ENCODE measurements at regions not wholly inside any gene's neighbourhood (a gene's known extent, or its start where the extent isn't known, plus 50 kb on each side); places are given as distances from the start of the nearest gene placed in this dataset.

DNA sequence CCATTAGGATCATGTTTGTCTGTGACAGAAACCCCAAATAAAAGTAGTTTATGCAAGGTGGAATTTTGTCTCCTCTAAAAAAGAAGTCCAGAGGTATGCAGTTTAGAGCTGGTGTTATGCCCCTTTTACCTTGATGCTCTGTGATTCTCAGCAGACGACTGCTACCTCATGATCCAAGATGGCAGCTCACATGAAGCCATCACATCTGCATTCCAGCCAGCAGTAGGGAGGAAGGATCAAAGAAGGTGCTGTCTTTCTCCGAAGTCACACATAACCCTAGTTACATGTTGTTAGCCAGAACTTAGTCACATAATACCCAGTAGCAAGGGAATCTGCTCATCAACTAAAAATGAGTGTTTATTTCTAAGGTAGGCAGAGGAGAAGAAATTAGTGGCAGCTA lies 135.7 kb upstream of the HS3ST2 start:
- H3K4me3 ChIP-seq (ENCODE audit: low read depth, low read length), result no peak overlapping the region
- DNase-seq (ENCODE audit: low read depth), result no peak
- TF ChIP-seq, protein P1, sequence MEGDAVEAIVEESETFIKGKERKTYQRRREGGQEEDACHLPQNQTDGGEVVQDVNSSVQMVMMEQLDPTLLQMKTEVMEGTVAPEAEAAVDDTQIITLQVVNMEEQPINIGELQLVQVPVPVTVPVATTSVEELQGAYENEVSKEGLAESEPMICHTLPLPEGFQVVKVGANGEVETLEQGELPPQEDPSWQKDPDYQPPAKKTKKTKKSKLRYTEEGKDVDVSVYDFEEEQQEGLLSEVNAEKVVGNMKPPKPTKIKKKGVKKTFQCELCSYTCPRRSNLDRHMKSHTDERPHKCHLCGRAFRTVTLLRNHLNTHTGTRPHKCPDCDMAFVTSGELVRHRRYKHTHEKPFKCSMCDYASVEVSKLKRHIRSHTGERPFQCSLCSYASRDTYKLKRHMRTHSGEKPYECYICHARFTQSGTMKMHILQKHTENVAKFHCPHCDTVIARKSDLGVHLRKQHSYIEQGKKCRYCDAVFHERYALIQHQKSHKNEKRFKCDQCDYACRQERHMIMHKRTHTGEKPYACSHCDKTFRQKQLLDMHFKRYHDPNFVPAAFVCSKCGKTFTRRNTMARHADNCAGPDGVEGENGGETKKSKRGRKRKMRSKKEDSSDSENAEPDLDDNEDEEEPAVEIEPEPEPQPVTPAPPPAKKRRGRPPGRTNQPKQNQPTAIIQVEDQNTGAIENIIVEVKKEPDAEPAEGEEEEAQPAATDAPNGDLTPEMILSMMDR (conservative IDR thresholded peaks at IDR 0.05; ENCODE audit: low read depth, low read length), result no peak

DNA sequence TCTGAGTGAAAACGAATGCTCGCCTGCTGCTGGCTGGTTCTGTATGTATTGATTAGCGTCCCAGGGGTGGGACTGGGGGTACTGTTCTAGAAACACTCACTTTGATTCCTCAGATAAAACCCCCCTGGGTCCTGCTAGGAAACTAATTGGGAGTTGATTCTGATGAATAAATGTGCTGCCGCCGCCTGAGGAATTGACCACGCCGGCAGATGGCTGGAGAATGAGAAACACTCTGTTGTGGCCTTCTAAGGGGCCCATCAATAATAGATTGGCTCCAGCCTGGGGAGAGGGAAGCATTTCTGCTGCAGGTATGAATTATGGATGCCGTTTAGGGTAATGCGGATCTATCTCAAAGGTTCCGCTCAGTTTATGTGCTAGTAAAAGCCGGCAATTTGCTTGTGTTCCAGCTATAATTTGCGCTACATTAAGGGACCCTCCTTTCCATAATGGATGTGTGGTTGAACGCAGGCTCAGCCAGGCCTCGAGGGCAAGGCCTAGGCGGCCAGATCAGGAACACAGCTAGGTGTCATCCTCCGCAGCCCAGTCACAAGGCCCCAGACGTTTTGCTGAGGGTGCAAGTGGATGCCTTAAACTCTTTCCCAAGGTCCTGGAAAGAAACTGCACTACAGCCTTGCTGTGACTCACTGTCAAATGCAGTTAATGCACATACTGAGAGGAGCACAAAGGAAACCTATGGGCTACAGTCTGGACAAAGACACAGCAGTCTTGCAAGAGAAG lies 132.2 kb upstream of the HS3ST2 start:
- TF ChIP-seq, protein P1 (conservative IDR thresholded peaks at IDR 0.05; ENCODE audit: low read depth, low read length), result no peak
- H3K4me3 ChIP-seq (ENCODE audit: low read depth, low read length), result no peak overlapping the region
- DNase-seq (ENCODE audit: low read depth), result no peak

DNA sequence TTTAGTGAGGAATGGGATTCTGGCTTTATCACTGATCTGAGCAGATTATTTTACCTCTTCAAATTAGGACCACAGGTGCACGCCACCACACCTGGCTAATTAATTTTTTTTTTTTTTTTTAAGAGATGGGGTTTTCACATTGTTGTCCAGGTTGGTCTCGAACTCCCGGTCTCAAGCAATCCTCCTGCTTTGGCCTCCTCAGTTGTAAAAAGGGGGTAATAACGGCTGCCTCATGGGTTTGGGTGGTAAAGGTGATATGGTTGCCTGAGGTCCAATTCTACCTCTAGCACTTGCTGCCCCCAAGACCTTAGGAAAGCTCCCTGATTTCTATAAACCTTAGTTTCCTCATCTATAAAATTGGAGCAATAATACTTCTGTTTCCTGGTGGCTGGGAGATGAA lies 130.7 kb upstream of the HS3ST2 start:
- no peak overlapping the region for H3K4me3 ChIP-seq (ENCODE audit: low read depth, low read length)
- DNase-seq (ENCODE audit: low read depth), result no peak
- TF ChIP-seq, protein P1 (conservative IDR thresholded peaks at IDR 0.05; ENCODE audit: low read depth, low read length), result no peak

- no peak for DNase-seq (ENCODE audit: low read depth)
- no peak overlapping the region for H3K4me3 ChIP-seq (ENCODE audit: low read depth, low read length)
- TF ChIP-seq, protein P1 (conservative IDR thresholded peaks at IDR 0.05; ENCODE audit: low read depth, low read length), result no peak
Measured at GRCh38 chr16:22683730-22684573, 130.0 kb upstream of the HS3ST2 start.

DNA sequence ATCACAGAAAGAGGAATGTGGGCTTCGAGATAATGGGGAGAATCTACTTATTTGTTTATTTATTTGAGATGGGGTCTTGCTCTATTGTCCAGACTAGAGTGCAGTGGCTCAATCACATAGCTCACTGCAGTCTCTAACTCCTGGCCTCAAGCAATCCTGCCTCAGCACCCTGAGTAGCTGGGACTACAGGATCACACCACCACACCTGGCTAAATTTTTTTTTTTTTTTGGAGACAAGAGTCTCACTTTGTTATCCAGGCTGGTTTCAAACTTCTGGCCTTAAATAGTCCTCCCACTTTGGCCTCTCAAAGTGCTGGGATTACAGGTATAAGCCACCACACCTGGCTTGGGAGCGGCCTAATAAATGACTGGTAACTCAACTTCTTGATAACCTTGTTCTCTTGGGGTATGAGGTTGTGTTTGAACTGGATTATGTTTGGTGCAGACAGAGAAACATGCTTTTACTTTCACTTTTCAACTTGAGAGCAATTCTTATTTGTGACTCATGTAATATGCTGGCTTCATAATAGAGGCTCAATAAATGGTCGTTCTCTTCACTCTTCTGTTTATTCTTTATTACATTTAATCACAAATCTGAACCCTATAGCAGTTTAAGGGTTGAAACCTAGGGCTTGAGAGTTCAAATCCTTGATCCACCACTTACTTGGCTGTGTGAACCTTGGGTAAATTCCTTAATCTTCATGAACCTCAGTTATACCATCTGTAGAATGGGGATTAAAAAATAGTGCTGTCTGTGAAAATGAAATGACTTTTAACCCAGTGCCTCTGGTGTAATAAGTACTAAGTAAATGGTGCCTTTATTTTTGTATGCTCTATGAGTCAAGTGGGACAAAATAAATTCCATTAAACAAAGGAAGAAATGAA lies 129.1 kb upstream of the HS3ST2 start:
- TF ChIP-seq, protein P1 (conservative IDR thresholded peaks at IDR 0.05; ENCODE audit: low read depth, low read length), result no peak
- peak; percentile 3 for DNase-seq (ENCODE audit: low read depth)
- H3K4me3 ChIP-seq (ENCODE audit: low read depth, low read length), result no peak overlapping the region

DNA sequence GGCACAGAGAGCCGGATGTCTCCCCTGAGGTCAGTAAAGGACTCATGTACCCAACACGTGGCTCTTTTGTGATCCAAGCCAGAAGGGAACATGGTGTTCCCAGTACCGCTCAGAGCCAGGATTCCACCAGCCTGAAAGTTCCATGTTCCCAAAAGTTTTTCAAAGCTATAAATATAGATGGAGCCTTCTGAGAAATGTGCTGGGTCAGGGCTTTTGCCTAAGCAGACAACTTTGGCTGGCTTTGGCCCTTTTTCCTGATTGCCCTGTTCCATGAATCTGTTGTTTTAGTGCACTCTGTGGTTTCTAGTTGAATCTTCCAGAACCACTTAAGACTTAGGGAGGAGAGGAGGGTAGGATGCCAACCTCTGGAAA lies 128.5 kb upstream of the HS3ST2 start:
- TF ChIP-seq, protein P1 (conservative IDR thresholded peaks at IDR 0.05; ENCODE audit: low read depth, low read length), result no peak
- no peak for DNase-seq (ENCODE audit: low read depth)
- no peak overlapping the region for H3K4me3 ChIP-seq (ENCODE audit: low read depth, low read length)
